Suppressor macrophage treated with lipopolysaccharide for 1 hour (primary cell): ENCODE measurements at regions not wholly inside any gene's neighbourhood (a gene's known extent, or its start where the extent isn't known, plus 50 kb on each side); places are given as distances from the start of the nearest gene placed in this dataset.
"Not testable (repeated sequence)": the region's sequence is repeated elsewhere in the genome, so short reads cannot be mapped to it uniquely, and the experiment has no call there.

ENCODE experiments used
- DNase-seq, 3 donors: peaks; one replicate each; pipeline ENCODE4 v3.0.0-alpha.2; 2020 to 2022

- no peak for DNase-seq
Observed at GRCh38 chr12:76176940-76177339, 92.5 kb upstream of the NAP1L1 start.

DNA sequence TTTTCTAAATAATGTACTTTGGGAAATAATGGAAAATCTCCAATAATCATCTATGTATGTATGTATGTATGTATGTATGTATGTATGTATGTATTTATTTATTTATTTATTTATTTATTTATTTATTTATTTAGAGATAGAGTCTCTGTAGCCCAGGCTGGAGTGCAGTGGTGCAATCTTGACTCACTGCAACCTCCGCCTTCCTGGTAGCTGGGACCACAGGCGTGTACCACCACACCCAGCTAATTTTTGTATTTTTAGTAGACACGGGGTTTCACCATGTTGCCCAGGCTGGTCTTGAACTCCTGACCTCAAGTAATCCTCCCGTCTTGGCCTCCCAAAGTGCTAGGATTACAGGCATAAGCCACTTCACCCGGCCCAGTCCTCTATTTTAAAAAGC is 91.5 kb upstream of the NAP1L1 start:
- DNase-seq = not testable (repeated sequence)

GRCh38 chr12:76173756-76174155 is 89.3 kb upstream of the NAP1L1 start:
- DNase-seq = peak in 1 of 3 donors; percentile 36

DNA sequence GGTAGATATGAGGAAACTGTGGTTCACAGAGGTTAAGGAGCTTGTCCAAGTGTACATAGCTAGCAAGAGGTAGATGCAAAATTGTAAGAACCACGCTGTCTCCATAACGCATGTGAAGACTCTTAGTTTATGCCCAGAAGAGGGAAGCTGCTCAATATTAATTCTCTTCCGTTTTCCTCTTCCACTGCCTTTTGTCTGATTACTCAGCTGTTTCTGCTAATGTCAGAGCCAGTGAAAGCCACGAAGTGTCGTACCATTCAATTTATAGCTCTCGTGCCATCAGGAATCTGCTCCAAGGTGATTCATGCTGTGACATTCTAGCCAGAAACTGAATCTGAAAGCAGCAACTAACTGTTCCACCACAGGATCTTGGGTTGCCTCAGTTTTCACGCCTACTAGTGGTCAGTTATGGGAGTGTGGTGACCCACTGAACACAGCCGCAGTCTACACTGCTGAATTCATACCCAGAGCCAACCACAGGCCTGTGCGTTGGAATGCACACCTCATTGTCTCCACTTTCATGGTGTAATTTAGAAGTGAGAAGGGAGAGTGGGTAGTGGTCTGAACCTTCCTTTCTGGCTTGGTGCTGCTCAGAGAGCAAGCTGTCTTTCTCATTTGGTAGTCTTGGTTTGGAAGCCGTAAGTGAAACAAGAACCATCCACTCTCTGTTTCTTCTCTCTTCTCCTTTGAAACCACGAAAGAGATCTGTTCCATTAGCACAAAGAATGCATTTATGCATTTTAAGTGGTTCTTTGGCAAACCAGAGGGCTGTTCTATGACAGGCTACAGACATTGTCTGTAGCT is 74.2 kb upstream of the NAP1L1 start:
- peak; percentile 87 to 97 (median 95) for DNase-seq

- DNase-seq = no peak
Observed at GRCh38 chr12:76156726-76157125, 72.2 kb upstream of the NAP1L1 start.

DNA sequence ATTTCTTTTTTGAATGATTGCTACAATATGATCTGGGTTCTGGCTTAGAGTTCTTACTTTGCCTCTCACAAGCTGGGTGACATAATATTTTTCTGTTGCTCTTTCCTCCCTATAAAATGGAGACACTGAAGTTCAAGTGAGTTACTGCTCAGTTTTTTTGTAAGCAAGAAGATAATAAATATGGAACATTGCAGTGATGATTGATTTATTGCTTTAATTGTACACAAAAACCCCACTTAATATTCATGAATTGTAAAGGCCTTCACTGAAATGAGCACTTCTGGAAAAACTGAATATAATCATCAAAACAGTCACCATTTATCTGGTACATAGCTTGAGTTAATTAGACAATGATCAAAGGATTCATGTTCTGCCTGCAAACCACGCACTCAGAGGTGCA is 71.8 kb upstream of the NAP1L1 start:
- DNase-seq = no peak

DNA sequence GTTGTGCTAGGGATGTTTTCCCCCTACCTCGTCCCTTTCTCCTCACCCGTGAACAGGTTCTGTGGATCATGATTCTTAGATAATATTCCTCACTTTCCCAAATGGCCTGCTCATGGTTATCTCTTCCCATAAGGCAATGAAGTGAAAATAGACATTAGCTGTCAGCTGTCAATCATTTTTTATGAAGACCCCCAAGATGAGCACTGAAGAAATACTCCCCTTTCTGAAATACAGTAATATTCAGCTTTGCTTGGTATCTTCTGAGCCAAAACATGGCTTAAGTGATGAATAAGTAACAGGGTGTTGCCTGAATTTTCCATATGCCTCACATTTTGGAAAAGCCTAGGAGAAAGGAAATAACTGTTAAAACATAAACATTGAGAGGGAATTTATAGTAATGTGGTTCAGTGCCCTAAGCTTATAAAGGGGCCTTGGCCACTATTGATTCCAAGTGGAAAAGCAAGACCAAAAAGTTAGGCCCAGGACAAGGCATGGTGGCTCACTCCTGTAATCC is 70.7 kb upstream of the NAP1L1 start:
- DNase-seq = no peak

GRCh38 chr12:76153616-76154015 is 69.1 kb upstream of the NAP1L1 start:
- DNase-seq = no peak

DNA sequence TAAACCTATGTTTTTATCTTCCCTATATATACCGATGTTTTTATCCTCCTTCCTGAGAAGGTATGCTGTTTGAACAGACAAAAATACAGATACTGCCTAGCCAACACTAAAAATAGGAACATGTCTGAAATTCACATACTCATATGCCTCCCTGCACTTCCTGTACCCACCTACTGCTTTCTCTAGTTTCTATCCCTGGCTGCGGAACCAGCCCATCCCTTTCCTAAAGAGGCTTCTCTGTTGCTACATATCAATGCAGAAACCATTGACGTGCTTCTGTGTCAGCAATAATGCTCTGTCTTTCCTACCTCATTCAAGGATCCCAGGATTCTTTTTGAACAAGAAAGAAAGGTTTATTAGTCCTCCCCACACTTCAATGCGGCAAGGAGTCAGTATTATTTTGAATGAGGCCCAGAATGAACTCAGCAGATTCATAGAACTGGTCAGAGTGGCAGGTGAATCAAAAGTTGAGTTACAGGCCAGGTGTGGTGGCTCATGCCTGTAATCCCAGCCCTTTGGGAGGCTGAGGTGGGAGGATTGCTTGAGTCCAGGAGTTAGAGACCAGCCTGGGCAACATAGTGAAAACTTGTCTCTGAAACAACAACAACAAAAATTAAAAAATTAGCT is 67.8 kb upstream of the NAP1L1 start:
- DNase-seq = peak; percentile 71 to 81 (median 72)

DNA sequence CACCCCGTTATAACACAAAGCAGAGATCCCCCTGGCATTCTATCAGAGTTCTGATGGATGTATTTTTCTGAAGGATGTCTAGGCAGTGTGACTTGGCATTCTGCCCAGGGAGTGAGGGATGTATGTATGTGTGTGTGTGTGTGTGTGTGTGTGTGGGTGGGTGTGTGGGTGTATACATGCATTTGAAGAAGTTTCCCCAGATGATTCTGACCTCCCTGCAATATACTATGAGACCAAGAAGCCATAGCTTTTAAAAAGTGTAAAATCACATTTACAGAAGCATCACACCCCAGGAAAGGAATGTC is 59.7 kb upstream of the NAP1L1 start:
- peak; percentile 62 to 79 (median 78) for DNase-seq

- DNase-seq = no peak
Observed at GRCh38 chr12:76143343-76144244, 59.1 kb upstream of the NAP1L1 start.

GRCh38 chr12:76142305-76142704 is 57.8 kb upstream of the NAP1L1 start:
- DNase-seq = no peak

- no peak for DNase-seq
Observed at GRCh38 chr12:76138656-76139055, 54.2 kb upstream of the NAP1L1 start.

GRCh38 chr12:76137606-76138005 is 53.1 kb upstream of the NAP1L1 start:
- DNase-seq = no peak

DNA sequence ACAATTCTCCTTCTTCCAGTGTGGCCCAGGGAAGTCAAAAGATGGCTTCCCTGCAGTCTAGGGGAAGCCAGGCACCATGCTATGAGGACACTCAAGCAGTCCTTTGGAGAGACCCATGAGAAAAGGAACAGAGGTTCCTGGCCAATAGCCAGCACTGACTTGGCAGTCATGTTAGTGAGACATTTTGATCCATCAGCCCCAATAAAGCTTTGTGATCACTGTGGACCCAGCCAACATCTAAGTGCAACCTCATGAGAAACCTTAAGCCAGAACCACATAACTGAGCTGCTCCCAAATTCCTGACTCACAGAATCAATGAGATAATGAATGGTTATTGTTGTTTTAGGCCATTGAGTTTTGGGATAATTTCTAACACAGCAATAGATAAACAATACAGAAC is 51.0 kb upstream of the NAP1L1 start:
- DNase-seq = no peak
